CD4-positive, alpha-beta T cell treated with Interleukin-12 subunit alpha and Interleukin-12 subunit beta, for 1 hour (primary cell): ENCODE measurements at regions not wholly inside any gene's neighbourhood (a gene's known extent, or its start where the extent isn't known, plus 50 kb on each side); places are given as distances from the start of the nearest gene placed in this dataset.

Source experiments
- DNase-seq: peaks from one replicate; pipeline ENCODE4 v3.0.0-alpha.2; 2020

- DNase-seq, result no peak
These were observed 704.9 kb downstream of the DCDC2C start for GRCh38 chr2:4408321-4408720.

DNA sequence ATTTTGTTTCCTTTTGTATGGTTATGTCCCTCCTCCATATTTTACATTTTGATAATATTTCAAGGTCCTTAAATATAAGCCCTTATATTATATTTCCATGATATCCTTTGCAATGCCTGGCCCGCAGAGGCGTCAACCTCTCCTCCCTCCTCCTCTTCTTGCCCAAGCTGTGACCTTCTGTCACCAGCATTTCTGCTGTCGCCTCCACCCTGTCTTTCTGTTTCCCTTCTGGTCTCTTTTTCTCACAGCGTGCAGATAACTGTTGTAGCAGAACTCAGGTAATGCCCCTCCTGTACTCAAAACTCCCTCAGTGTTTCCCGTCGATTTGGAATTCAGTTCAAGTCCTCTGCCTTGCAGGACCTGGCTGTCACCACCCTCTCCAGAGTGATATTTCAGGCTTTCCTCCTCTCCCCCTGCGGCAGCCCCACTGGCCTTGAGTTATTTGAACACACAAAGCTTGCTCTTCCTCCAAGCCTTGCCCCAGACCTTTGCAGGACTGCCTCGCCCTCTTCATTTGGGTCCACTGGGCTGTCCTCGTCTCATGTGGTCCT is 709.3 kb downstream of the DCDC2C start:
- no peak for DNase-seq

- no peak for DNase-seq
These were observed 711.8 kb downstream of the DCDC2C start for GRCh38 chr2:4415171-4415570.

DNA sequence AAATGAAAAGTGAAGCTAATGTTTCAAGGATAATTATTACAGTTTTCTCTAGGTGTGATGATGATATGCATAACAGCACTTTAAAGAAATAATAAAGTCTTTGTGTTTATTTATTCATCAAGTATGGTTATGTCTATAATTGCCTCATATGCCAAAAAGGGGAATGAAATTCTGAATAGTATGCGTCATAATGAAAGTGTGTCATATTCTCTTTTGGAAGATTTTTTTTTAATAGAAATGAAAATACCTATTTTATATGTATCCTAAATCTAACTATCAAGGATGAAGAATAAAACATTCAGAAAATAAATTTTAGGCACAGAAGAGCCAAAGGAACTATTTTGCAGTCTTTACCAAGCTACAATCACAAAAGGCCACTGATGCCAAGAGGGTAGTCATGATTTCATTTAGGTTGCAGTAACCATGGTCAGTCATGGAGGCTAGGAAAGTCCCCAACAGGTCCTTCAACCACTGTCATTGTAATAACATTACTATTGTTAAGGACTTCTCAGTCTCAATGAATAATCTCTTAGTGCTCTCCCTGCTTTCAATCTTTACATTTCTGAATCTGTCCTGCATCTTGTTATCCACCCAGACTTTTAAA is 712.5 kb downstream of the DCDC2C start:
- no peak for DNase-seq

GRCh38 chr2:4416431-4416830 is 713.1 kb downstream of the DCDC2C start:
- DNase-seq, result no peak

GRCh38 chr2:4417771-4418170 is 714.4 kb downstream of the DCDC2C start:
- DNase-seq, result no peak

GRCh38 chr2:4420032-4420431 is 716.7 kb downstream of the DCDC2C start:
- DNase-seq, result no peak

DNA sequence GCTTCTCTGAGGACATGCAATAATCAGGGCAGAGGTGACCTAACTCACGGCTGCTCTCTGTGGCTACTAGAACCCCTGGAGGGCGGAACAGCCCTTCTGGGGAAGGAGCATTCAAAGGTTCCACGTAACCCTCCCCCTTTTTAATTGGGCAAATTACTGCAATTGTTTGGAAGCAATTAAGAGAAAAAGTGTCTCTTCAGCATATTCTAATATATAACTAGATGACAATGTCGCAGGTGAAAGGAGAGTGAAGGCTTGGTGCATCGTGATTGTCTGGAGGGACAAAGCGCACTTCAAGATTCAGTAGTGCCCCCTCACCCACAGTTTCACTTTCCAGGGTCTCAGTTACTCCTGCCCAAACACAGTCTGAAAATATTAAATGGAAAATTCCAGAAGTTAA is 720.8 kb downstream of the DCDC2C start:
- no peak for DNase-seq

DNA sequence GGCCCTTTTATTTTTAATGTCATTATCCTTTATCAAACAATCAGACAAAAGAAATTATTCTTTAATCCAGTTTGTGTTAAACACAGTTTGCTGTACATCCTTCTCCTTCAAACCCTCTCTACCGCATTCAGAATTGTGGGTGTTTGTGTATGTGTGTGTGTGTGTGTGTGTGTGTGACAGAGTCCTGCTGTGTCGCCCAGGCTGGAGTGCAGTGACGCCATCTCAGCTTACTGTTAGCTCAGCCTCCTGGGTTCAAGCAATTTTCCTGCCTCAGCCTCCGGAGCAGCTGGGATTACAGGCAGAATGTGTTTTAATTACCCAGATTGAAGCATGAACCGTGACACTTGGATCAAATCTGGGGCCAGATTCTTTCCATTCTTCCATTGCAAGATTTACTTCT is 723.7 kb downstream of the DCDC2C start:
- no peak for DNase-seq

GRCh38 chr2:4445821-4446220 is 742.4 kb downstream of the DCDC2C start:
- DNase-seq, result no peak

- no peak for DNase-seq
These were observed 751.5 kb downstream of the DCDC2C start for GRCh38 chr2:4454907-4455306.

DNA sequence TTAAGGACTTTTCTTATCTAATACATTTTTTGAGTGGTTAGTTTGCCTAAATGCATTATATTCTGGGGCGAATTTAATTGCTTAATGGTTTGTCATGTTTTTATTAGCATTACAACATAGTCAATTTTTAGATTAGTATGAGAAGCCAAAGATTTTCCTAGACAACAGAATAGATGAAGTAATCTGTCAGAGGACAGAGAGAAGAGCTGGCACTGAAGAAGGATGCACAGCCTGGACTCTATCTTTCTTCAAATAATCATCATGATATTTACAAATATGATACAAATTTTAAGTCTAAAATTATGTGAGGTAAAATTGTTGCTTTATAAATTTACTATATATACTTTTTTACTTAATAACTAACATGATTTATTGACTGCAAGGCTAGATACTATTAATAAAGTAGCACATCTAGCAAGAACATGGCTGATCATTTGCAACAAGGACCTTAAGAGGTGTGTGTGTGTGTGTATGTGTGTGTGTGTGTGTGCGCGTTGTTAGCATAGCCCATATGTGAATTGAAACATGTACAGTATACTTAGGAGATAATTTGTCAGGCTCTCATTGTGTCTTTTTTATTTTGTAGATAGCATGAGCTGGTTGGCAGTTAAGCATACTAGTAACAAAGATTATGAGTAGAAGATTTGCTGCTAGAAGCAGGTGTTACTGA is 752.2 kb downstream of the DCDC2C start:
- DNase-seq, result no peak

DNA sequence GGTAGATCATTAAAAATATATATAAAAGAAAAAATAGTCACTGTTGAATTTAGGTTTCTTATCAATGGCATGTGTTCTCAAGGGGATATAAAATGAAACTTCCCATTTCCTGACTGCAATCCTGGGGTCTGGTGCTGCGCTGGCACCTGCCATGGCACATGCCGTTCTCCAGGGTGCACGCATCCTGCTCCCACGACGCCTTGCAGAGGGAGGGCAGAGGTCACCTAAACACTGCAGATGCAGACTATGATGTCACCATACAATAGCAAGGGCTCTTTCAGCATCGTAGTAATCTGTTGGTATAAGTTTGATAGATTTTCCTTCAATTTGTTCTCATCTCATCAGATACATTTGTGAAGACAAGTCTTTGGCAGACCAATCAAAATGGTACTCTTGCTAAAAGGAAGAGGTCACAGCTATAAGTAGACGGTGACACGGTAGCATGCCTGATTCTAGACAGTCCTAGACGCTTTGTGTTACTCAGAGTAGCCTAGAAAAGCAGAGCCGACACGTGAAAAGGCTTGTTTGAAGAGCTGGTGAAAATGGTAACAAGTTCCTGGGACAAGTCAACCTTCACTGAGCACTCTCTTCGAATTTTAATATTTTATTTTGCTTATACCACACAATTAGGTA is 761.4 kb downstream of the DCDC2C start:
- DNase-seq, result no peak

- DNase-seq, result no peak
These were observed 762.3 kb downstream of the DCDC2C start for GRCh38 chr2:4465671-4466070.

DNA sequence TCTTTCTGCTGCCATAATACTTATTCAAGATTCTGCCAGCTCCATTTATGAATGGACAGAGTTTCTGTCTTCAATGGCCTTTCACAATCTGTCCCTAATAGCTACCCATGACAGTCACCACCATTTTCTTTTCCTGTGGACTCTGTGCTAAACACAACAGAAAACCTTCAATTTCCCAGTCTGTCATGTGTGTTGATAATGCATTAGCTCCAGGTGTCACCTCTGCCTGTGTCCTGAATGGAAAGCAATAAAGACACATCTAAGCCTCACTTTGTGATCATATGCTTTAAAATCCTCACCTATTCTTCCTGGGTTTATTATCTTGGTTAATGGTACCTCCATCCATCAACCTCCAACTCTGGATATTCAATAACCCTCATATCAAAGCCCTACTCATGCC is 772.2 kb downstream of the DCDC2C start:
- no peak for DNase-seq

DNA sequence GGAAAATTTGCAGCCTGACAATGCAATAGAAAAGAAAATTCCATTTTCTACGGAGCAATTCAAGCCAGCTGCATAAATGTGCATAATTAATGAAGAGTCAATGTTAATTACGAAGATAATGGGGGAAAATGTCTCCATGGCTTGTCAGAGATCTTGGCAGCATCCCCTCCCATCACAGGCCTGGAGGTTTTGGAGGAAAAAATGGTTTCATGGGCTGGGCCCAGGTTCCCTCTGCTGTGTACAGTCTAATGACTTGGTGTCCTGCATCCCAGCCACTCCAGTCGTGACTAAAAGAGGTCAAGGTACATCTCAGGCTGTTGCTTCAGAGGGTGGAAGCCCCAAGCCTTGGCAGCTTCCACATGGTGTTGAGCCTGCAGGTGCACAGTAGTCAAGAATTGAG is 779.7 kb downstream of the DCDC2C start:
- DNase-seq, result no peak

DNA sequence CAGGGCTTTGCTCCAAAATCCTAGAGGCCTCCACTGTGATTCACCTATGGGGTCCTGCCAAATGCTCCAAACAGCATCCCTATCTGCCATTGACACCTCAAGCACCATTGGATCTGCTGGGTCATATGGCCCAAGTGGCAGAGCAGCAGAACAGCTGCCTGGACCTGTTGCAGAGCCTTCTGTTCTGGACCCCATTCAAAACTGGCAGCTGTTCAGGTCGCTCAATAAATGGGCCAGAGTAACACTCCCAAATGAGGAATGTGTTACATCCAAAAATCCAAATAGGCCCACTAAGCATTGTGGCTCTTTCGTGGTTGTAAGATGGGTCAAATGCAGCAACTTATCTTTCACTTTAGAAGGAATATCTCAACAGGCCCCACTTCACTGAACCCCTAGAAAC is 783.6 kb downstream of the DCDC2C start:
- DNase-seq, result no peak

DNA sequence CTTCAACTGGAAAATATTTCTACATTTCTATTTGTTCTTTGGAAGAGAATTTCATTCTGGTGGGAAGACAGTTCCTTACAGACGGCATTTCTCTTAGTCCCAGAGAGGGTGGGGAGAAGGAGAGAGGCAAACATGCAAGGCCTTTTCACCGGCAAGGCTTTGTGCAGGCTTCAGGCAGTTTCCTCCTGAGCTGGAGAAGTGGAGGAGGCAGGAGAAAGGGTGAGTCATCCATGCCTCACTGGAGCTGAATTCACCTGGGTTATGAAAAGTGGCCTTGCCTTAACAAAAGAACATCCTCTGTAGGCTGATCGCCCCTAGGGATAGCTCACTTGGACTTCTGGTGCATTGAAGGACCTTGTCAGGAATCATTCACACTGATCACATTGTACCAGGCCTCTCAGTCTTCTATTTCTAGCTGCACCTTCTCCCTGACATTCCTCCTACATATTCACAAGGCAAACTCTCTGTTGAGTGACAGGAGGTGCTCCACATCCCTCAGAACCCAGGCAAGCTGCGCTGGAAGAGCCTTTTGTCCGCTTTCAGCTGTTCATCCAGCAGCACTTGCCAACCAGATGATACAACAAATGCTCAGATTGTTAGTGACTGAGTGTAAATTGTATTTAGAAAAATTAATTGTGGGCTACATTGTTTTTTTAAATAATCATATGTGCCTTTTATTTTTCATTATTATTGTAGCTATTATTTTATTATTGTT is 796.1 kb downstream of the DCDC2C start:
- no peak for DNase-seq

DNA sequence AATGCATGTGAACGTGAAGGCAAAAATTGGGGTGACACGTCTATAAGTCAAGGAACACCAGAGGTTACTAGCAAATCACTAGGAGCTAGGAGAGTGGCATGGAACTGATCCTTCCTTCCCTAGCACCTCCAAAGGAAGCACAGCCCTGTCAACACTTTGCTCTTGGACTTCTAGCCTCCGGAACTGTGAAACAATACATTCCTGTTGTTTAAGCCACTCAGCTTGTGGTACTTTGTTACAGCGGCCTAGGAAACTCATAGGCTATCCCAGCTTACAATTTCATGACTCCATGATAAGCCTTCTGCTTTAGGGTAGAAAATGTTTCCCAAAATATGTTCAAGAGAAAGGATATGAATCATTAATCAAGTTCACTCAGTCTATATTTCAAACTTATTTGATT is 798.1 kb downstream of the DCDC2C start:
- no peak for DNase-seq

GRCh38 chr2:4502230-4502843 is 799.0 kb downstream of the DCDC2C start:
- no peak for DNase-seq

GRCh38 chr2:4507661-4508060 is 804.3 kb downstream of the DCDC2C start:
- DNase-seq, result no peak

GRCh38 chr2:4515871-4516761 is 812.7 kb downstream of the DCDC2C start:
- DNase-seq, result no peak
